GM23338 (cell line): ENCODE measurements at regions not wholly inside any gene's neighbourhood (a gene's known extent, or its start where the extent isn't known, plus 50 kb on each side); places are given as distances from the start of the nearest gene placed in this dataset.

ENCODE experiments used
- EZH2 ChIP-seq: fragments of 200-600 bp; sonication (generic); IDR thresholded peaks from one replicate; pipeline ENCODE4 v1.8.0; 2017; ENCODE audit warnings: antibody characterized with exemption, mild to moderate bottlenecking, low read depth; ENCODE audit not compliant: unreplicated experiment
- EZH2phosphoT487 ChIP-seq: fragments of 200-600 bp; sonication (generic); IDR thresholded peaks from one replicate; pipeline ENCODE4 v1.8.1; 2018; ENCODE audit warnings: antibody characterized with exemption; ENCODE audit not compliant: unreplicated experiment
- JUNB ChIP-seq: IDR thresholded peaks from one replicate; pipeline ENCODE4 v1.6.1; 2016; ENCODE audit warnings: antibody characterized with exemption; ENCODE audit not compliant: unreplicated experiment
- NANOG ChIP-seq: IDR thresholded peaks from 2 replicates; pipeline ENCODE4 v1.6.1; 2016; ENCODE audit warnings: antibody characterized with exemption, borderline replicate concordance
- POLR2AphosphoS5 ChIP-seq: IDR thresholded peaks from 2 replicates; pipeline ENCODE4 v1.6.1; 2016; ENCODE audit warnings: antibody characterized with exemption, low read depth
- STAT1 ChIP-seq: IDR thresholded peaks from one replicate; pipeline ENCODE4 v1.6.1; 2016; ENCODE audit warnings: antibody characterized with exemption; ENCODE audit not compliant: unreplicated experiment
- TF ChIP-seq, protein P1 (sequence below), 2 experiments: fragments of 200-600 bp in 1 of 2; sonication (generic) in 1 of 2; conservative IDR thresholded peaks; 2 replicates each; pipeline versions ENCODE4 v1.5.1 to v1.6.1; 2016 to 2017; ENCODE audit warnings: antibody characterized with exemption in 2 of 2, low read depth in 2 of 2, mild to moderate bottlenecking in 2 of 2, moderate library complexity in 1 of 2
- TF ChIP-seq, protein P2 (sequence below): IDR thresholded peaks from one replicate; pipeline ENCODE4 v1.6.1; 2018; ENCODE audit warnings: antibody characterized with exemption; ENCODE audit not compliant: unreplicated experiment
- TF ChIP-seq, protein P3 (sequence below): IDR thresholded peaks from 2 replicates; pipeline ENCODE4 v1.6.1; 2016; ENCODE audit warnings: antibody characterized with exemption
- TF ChIP-seq, protein P4 (sequence below): fragments of 250-450 bp; sonication (Bioruptor Pico); IDR thresholded peaks from 2 replicates; pipeline ENCODE4 v1.5.0; 2020; ENCODE audit warnings: mild to moderate bottlenecking, moderate library complexity

DNA sequence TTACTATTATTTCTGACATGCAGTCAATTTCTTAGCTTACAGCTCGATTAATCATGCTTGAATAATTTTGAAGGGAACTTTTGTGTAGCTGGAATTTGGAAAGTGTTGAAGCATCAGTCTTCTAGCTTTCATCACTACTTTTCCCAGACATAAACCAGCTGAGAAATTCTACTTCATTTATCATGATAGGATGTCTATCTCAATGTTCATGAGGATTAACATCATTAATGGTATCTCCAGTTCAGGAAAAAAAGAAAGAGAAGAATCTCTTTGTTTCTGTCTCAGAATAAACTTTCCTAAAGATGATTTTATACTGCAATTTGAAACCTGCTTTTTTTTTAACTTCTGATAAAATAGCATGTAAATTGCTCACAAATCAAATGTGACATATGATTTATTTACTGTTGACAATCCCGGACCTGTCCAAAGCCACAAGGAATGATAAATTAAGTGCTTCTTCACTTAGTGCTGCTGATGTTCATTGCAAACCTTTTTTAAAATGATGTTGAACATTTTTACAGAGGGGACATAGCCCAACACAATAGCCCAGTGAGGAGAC, 412.1 kb upstream of the CLINT1 start:
- TF ChIP-seq EZH2phosphoT487: no peak
- TF ChIP-seq, protein P1, sequence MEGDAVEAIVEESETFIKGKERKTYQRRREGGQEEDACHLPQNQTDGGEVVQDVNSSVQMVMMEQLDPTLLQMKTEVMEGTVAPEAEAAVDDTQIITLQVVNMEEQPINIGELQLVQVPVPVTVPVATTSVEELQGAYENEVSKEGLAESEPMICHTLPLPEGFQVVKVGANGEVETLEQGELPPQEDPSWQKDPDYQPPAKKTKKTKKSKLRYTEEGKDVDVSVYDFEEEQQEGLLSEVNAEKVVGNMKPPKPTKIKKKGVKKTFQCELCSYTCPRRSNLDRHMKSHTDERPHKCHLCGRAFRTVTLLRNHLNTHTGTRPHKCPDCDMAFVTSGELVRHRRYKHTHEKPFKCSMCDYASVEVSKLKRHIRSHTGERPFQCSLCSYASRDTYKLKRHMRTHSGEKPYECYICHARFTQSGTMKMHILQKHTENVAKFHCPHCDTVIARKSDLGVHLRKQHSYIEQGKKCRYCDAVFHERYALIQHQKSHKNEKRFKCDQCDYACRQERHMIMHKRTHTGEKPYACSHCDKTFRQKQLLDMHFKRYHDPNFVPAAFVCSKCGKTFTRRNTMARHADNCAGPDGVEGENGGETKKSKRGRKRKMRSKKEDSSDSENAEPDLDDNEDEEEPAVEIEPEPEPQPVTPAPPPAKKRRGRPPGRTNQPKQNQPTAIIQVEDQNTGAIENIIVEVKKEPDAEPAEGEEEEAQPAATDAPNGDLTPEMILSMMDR (conservative IDR thresholded peaks at IDR 0.05; ENCODE audit: low read depth in 2 of 2): no peak
- TF ChIP-seq POLR2AphosphoS5: no peak
- TF ChIP-seq, protein P2, sequence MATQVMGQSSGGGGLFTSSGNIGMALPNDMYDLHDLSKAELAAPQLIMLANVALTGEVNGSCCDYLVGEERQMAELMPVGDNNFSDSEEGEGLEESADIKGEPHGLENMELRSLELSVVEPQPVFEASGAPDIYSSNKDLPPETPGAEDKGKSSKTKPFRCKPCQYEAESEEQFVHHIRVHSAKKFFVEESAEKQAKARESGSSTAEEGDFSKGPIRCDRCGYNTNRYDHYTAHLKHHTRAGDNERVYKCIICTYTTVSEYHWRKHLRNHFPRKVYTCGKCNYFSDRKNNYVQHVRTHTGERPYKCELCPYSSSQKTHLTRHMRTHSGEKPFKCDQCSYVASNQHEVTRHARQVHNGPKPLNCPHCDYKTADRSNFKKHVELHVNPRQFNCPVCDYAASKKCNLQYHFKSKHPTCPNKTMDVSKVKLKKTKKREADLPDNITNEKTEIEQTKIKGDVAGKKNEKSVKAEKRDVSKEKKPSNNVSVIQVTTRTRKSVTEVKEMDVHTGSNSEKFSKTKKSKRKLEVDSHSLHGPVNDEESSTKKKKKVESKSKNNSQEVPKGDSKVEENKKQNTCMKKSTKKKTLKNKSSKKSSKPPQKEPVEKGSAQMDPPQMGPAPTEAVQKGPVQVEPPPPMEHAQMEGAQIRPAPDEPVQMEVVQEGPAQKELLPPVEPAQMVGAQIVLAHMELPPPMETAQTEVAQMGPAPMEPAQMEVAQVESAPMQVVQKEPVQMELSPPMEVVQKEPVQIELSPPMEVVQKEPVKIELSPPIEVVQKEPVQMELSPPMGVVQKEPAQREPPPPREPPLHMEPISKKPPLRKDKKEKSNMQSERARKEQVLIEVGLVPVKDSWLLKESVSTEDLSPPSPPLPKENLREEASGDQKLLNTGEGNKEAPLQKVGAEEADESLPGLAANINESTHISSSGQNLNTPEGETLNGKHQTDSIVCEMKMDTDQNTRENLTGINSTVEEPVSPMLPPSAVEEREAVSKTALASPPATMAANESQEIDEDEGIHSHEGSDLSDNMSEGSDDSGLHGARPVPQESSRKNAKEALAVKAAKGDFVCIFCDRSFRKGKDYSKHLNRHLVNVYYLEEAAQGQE: no peak
- TF ChIP-seq, protein P3, sequence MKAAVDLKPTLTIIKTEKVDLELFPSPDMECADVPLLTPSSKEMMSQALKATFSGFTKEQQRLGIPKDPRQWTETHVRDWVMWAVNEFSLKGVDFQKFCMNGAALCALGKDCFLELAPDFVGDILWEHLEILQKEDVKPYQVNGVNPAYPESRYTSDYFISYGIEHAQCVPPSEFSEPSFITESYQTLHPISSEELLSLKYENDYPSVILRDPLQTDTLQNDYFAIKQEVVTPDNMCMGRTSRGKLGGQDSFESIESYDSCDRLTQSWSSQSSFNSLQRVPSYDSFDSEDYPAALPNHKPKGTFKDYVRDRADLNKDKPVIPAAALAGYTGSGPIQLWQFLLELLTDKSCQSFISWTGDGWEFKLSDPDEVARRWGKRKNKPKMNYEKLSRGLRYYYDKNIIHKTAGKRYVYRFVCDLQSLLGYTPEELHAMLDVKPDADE: no peak
- TF ChIP-seq STAT1: no peak
- no peak for TF ChIP-seq NANOG
- TF ChIP-seq EZH2: no peak
- TF ChIP-seq, protein P4, sequence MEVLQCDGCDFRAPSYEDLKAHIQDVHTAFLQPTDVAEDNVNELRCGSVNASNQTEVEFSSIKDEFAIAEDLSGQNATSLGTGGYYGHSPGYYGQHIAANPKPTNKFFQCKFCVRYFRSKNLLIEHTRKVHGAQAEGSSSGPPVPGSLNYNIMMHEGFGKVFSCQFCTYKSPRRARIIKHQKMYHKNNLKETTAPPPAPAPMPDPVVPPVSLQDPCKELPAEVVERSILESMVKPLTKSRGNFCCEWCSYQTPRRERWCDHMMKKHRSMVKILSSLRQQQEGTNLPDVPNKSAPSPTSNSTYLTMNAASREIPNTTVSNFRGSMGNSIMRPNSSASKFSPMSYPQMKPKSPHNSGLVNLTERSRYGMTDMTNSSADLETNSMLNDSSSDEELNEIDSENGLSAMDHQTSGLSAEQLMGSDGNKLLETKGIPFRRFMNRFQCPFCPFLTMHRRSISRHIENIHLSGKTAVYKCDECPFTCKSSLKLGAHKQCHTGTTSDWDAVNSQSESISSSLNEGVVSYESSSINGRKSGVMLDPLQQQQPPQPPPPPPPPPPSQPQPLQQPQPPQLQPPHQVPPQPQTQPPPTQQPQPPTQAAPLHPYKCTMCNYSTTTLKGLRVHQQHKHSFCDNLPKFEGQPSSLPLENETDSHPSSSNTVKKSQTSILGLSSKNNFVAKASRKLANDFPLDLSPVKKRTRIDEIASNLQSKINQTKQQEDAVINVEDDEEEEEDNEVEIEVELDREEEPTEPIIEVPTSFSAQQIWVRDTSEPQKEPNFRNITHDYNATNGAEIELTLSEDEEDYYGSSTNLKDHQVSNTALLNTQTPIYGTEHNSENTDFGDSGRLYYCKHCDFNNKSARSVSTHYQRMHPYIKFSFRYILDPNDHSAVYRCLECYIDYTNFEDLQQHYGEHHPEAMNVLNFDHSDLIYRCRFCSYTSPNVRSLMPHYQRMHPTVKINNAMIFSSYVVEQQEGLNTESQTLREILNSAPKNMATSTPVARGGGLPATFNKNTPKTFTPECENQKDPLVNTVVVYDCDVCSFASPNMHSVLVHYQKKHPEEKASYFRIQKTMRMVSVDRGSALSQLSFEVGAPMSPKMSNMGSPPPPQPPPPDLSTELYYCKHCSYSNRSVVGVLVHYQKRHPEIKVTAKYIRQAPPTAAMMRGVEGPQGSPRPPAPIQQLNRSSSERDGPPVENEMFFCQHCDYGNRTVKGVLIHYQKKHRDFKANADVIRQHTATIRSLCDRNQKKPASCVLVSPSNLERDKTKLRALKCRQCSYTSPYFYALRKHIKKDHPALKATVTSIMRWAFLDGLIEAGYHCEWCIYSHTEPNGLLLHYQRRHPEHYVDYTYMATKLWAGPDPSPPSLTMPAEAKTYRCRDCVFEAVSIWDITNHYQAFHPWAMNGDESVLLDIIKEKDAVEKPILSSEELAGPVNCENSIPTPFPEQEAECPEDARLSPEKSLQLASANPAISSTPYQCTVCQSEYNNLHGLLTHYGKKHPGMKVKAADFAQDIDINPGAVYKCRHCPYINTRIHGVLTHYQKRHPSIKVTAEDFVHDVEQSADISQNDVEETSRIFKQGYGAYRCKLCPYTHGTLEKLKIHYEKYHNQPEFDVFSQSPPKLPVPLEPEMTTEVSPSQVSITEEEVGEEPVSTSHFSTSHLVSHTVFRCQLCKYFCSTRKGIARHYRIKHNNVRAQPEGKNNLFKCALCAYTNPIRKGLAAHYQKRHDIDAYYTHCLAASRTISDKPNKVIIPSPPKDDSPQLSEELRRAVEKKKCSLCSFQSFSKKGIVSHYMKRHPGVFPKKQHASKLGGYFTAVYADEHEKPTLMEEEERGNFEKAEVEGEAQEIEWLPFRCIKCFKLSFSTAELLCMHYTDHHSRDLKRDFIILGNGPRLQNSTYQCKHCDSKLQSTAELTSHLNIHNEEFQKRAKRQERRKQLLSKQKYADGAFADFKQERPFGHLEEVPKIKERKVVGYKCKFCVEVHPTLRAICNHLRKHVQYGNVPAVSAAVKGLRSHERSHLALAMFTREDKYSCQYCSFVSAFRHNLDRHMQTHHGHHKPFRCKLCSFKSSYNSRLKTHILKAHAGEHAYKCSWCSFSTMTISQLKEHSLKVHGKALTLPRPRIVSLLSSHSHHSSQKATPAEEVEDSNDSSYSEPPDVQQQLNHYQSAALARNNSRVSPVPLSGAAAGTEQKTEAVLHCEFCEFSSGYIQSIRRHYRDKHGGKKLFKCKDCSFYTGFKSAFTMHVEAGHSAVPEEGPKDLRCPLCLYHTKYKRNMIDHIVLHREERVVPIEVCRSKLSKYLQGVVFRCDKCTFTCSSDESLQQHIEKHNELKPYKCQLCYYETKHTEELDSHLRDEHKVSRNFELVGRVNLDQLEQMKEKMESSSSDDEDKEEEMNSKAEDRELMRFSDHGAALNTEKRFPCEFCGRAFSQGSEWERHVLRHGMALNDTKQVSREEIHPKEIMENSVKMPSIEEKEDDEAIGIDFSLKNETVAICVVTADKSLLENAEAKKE (CRISPR knock-in tag): no peak
- no peak for TF ChIP-seq JUNB
